ENCODE measurements at regions not wholly inside any gene's neighbourhood (a gene's known extent, or its start where the extent isn't known, plus 50 kb on each side); places are given as distances from the start of the nearest gene placed in this dataset.
"Not testable (repeated sequence)": the region's sequence is repeated elsewhere in the genome, so short reads cannot be mapped to it uniquely, and the experiment has no call there.

DNA sequence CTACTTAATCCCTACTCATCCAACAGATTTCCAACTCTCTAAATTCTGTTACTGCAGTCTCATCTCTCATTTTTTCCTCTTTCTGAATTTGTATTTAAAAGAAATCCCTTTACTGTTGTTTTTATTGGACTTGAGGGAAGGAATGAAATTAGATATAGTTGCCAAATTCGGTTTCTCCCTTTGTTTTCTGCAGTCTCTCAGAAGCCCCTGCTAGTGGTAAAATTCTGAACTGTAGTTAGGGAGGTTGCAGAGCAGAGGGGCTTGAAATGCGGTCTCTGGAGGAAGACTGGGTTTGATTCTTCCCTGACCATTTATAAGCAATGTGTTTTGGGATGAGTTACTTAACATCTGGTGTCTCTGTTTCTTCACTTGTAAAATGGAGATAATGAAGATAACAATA is 106.3 kb upstream of the TBX18 start:
- TF ChIP-seq ZFX (IDR thresholded peaks at IDR 0.05) = no peak
- TF ChIP-seq CTCF (conservative IDR thresholded peaks at IDR 0.05) = no peak
- H3K27ac ChIP-seq = no peak overlapping the region

DNA sequence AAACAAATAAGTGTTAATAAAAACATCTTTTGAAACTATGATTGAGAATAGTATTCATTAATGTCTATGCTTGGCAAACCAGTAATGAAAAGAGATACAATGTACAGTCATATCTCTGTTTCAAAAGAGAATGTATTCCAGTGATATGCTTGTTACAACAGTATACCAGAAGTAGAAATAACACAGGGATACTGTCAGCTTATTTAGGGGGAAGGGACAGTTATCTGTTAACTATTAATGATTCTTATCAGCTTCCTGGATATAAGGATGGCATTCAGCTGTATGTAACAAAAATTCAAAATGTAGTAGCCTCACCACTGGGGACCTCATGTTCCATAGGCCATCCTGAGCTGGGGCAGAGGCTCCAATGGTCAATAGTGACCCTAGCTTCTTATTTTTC is 103.8 kb upstream of the TBX18 start:
- no peak overlapping the region for H3K27ac ChIP-seq
- TF ChIP-seq CTCF (conservative IDR thresholded peaks at IDR 0.05) = no peak
- TF ChIP-seq ZFX (IDR thresholded peaks at IDR 0.05) = no peak

GRCh38 chr6:84867521-84867920 is 103.1 kb upstream of the TBX18 start:
- TF ChIP-seq ZFX (IDR thresholded peaks at IDR 0.05) (no peak), CTCF (conservative IDR thresholded peaks at IDR 0.05) (no peak)
- no peak overlapping the region for H3K27ac ChIP-seq

GRCh38 chr6:84866715-84867114 is 102.3 kb upstream of the TBX18 start:
- no peak overlapping the region for H3K27ac ChIP-seq
- TF ChIP-seq CTCF (conservative IDR thresholded peaks at IDR 0.05) (no peak), ZFX (IDR thresholded peaks at IDR 0.05) (no peak)

- H3K27ac ChIP-seq = not testable (repeated sequence)
Observed at GRCh38 chr6:84865372-84865771, 101.0 kb upstream of the TBX18 start.

DNA sequence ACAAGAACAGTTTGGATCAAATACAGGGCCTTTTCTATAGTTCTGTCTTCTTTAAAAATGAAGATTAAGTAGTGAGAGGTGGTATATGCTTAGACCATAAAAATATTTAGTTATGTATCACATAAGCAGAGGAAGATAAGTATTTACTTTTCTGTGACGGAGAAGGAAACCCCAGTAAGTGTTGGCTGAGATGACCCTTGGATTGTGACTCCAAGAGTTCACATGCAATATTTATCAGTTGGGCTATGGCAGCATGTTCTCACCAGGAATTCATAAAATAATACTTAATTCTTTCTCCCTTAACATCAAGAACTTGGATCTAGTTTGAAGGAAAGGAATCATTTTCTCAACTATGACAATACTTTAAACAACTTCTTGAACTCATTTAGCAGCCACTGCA is 98.4 kb upstream of the TBX18 start:
- TF ChIP-seq CTCF (conservative IDR thresholded peaks at IDR 0.05) (no peak), ZFX (IDR thresholded peaks at IDR 0.05) (no peak)
- H3K27ac ChIP-seq = no peak overlapping the region

GRCh38 chr6:84860920-84861319 is 96.5 kb upstream of the TBX18 start:
- no peak for TF ChIP-seq CTCF (conservative IDR thresholded peaks at IDR 0.05)
- TF ChIP-seq ZFX (IDR thresholded peaks at IDR 0.05) = no peak

GRCh38 chr6:84860509-84860908 is 96.1 kb upstream of the TBX18 start:
- TF ChIP-seq CTCF (conservative IDR thresholded peaks at IDR 0.05) (no peak), ZFX (IDR thresholded peaks at IDR 0.05) (no peak)
- H3K27ac ChIP-seq = no peak overlapping the region

More at GRCh38 chr6:84860920-84861319, 96.5 kb upstream of the TBX18 start:
- H3K27ac ChIP-seq = no peak overlapping the region

Measured in C4-2B (cell line).